Right ventricle myocardium superior (tissue), 1 donor: ENCODE measurements at regions not wholly inside any gene's neighbourhood (a gene's known extent, or its start where the extent isn't known, plus 50 kb on each side); places are given as distances from the start of the nearest gene placed in this dataset.
A peak's percentile ranks its signal among the peaks of the same experiment; 100 is the strongest.

Source experiments
- ATAC-seq: fragments of 200-7000 bp; cut with Tn5 transposase; one replicate; pipeline ENCODE4 v1.9.1; 2020; ENCODE audit warnings: mild to moderate bottlenecking; ENCODE audit not compliant: poor library complexity
- DNase-seq: peaks from one replicate; pipeline ENCODE4 v3.0.0-alpha.2; 2020
- intact Hi-C: fragments of 100-400 bp; cut with DNase I; formaldehyde crosslinking; loops from one replicate; pipeline ENCODE4 v1.11.2; 2022
- donor health status: DM: no; HTN: yes; CAD: no; lungs with severe emphysema.

DNA sequence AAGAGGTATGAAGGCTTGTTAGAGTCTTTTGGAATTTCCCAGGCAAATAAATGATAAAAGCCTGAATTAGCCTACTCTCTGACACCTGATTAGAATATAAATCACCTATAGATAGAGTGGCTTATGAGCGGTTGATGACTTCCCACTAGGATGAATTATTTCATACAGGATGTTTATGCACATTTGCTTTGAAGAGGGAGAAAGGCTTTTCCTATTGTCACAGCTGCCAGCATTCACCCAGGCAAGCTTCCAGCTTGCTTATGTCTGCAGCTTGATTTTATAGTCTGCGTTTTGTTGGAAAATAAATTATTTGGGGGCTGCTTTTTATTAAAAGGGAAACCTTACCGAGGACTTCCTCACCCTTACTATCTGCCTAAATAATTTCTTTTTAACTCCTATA lies 51.3 kb upstream of the EIF2S2 start:
- intact Hi-C loops, result no loop called here
- DNase-seq, result no peak
- ATAC-seq, result no peak

DNA sequence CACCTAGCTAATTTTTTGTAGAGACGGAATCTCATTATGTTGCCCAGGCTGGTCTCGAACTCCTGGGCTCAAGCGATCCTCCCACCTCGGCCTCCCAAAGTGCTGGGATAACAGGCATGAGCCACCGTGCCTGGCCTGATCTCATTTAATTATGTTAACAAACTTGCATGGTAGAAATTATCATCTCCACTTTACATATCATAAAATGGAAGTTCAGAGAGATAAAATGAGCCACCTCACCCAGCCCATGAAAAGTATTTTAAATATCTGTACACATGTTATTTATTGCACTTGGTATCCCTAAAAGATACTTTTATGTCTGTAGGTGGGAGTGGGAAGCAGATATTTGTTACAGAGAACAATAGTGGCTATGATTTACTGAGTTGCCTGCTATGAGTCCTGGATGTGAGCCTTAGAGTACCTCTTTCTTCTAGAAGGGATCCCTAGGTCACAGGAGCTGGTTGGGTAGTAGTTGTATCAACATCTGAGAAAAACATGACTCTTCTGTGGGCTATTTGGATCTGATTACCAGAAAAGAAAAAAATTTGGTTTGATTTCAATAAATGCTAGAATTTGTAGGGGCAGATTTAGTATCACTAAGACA lies 52.4 kb upstream of the EIF2S2 start:
- DNase-seq (no peak), ATAC-seq (no peak)
- intact Hi-C loops, result no loop called here

DNA sequence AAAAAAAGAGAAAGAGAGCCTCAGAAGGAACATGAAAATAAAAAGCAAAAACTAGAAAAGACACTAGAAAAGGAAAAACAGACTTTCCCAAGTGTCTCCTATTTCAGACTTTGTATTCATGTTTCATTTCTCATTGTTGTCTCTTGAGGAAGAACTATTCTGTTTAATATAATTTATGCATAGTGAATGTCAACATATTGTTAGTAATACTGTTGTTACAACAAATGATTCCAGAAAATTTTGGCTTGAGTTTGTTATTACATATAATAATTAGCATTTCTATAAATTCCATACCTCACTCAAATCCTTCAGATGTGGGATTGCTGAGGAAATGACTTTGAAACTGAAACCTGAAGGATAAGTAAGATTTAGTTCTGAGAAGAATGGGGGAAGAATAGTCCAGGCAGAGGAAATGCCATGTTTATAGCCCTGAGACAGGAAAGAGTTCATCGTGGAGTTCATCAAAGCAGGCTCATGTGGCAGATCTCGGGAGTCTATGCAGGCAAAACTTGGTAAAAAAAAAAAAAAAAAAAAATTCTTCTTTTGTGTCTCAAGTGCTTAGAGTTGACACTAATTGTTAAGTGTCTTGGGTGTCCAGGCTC lies 53.1 kb upstream of the EIF2S2 start:
- DNase-seq, result no peak
- intact Hi-C loops, result no loop called here
- no peak for ATAC-seq

DNA sequence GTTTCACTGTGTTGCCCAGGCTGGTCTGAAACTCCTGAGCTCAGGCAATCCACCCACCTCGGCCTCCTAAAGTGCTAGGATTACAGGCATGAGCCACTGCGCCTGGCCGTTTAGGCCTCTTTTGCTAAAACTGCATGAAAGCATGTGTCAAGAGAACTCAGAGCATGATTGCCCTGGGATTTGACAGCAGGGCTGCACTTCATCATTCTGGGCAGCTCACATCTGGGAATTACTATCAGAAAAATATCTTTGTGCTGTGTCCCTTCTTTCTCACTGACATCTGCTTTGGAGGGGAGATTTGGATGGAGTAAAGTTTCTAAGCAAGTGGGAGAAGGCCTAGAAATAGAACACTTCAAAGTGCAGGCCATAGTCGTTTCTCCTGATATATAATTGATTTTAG lies 59.6 kb upstream of the EIF2S2 start:
- intact Hi-C loops, result loop anchor here (10.0 kb wide), 1 partner anchor 873 kb away; no protein-coding TSS in a partner anchor
- DNase-seq, result no peak
- no peak for ATAC-seq

DNA sequence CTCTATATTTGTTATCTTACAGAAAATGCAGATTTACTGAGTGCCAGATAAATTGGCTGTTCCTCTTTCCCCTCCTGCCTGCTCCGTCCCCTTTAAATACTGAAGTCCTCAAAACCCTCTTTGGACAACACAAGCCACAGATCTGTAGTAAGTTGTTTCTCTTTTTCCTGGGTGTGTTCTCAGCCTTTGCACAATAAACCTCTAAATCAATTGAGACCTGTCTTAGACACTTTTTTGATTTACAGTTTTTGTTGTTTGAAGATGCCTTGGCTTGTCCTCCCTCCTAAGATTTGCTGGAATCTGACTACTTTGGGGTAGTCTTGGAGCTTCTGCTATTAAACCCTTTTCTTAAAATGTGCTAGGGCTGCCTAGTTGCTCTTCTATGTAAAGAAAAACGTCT lies 60.9 kb upstream of the EIF2S2 start:
- no peak for ATAC-seq
- intact Hi-C loops, result loop anchor here (10.0 kb wide), 1 partner anchor 872 kb away; no protein-coding TSS in a partner anchor

DNA sequence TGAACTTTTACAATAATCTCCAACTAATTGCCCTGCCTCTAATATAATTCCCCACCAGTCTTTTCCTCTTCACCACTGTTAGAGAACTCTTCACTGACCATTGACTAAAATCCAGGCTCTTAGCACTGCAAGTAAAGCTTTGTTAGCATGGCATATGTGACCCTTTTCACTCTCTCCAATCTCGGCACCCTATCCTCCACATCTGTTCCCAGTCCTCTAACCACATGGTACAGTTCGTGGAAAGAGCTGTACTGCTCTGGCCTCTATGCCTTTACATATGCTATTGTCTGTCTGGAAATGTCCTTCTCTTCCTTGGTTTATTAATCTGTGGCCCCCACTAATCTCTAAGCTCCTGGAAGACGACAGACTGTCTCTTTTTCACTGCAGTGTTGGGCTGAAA lies 63.0 kb upstream of the EIF2S2 start:
- no peak for ATAC-seq
- intact Hi-C loops, result loop anchor here (10.0 kb wide), 1 partner anchor 870 kb away; no protein-coding TSS in a partner anchor
- DNase-seq, result no peak

More for the DNA sequence above, 60.9 kb upstream of the EIF2S2 start:
- DNase-seq, result no peak

DNA sequence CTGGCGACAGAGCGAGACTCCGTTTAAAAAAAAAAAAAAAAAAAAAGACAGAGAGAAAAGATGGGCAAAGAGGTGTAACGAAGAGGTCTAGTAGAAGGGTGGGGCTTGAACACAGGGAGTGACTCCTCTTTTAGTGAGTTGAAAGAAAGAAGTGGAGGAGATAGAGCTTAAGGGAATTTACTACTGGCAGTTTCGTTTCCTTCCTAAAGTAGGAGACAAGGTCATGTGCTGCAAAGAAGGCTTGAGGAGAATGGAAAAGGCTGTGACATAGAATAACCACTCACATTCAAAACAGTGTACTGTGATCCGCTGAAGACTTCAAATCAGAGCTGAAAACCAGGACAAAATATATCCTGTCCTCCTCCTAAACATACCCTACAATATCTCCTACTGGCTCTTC lies 63.8 kb upstream of the EIF2S2 start:
- no peak for DNase-seq
- intact Hi-C loops, result loop anchor here (10.0 kb wide), 1 partner anchor 869 kb away; no protein-coding TSS in a partner anchor
- ATAC-seq, result no peak

DNA sequence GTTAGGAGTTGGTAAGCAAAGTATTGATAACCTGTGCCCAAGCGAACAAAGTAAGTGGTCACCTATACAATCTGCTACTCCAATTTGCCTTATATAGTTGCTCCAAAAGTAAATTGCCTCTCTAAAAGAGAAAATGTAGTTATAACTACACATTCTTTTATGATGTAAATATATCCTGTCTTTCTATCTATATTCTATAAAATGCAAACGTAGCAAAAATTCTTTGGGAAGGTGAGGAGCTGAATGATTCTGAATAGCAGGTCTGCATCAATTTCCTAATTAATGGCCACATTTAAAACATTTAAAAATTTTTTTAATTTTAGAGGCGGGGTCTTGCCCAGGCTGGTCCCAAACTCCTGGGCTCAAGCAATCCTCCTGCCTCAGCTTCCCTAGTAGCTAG lies 64.2 kb upstream of the ASIP start:
- ATAC-seq (no peak), DNase-seq (no peak)
- intact Hi-C loops, result loop anchor here (10.0 kb wide), 1 partner anchor 868 kb away; no protein-coding TSS in a partner anchor

DNA sequence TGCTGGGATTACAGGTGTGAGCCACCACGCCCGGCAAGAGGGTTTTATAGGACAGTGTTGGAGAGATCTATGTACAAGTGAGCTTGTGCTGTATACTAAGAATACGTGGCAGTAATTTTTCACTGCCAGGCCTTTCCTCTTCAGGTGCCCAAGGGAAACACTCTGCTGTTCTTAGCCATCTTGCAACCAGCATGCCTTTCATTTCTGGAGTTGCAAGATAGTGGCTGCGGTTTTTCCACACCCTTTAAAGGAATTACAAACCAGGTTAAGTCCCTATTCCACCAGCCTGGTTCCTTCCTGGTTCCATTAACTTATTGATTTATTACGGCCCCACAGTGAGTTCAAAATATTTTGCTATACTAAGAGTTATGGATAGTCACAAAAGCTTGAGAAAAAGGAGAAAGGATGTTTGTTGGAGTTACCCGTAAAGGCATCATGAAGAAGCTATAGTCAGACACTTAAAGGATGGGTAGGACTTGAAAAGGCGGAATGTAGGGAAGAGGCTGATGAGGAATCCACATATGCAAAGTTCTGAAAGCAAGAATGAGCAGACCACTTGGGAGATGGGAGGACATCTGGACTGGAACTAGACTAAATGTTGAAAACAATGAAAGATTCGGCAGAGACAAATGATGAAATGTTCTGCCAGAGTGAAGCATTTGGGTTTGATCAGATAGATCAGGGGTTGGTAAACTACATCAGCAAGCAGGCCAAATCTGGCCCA lies 61.4 kb upstream of the ASIP start:
- ATAC-seq, result no peak
- intact Hi-C loops, result loop anchor here (10.0 kb wide), 1 partner anchor 865 kb away; no protein-coding TSS in a partner anchor
- no peak for DNase-seq

DNA sequence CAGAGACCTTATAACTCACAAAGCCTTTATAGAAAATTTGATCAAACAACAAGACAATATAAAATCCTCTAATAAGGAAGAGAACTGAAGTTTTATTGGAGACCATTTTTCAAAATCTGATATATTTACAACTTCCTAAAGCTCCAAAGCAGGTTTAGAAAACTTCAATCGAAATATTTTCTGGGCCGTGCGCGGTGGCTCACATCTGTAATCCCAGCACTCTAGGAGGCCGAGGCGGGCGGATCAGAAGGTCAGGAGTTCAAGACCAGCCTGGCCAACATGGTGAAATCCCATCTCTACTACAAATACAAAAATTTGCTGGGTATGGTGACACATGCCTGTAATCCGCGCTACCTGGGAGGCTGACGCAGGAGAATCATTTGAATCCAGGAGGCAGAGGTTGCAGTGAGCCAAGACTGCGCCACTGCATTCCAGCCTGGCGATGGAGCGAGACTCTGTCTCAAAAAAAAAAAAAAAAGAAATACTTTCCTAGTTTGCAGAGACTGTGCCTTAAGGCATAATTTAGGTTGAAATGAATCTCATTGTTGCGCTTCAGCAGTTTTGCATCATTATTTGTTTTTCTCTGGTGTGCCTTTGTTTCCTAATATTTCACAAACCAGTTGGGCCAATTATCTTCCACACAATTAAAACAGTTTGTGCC lies 60.6 kb upstream of the ASIP start:
- DNase-seq (no peak), ATAC-seq (no peak)
- intact Hi-C loops, result no loop called here

DNA sequence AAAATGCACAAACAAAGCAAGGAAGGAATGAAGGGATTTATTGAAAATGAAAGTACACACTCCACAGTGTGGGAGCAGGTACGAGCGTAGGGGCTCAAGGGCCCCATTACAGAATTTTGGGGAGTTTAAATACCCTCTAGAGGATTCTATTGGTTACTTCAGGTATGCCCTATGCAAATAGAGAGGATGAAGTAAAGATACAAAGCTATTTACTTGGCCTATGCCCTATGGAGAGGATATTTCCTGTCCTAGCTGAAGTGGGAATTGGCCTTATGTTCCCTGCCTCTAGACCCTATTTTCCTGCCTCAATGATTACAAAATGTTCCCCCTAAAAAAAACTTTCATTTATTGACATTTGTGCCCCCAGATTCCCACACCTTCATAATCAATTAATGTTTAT lies 59.7 kb upstream of the ASIP start:
- DNase-seq, result no peak
- intact Hi-C loops, result no loop called here
- no peak for ATAC-seq

DNA sequence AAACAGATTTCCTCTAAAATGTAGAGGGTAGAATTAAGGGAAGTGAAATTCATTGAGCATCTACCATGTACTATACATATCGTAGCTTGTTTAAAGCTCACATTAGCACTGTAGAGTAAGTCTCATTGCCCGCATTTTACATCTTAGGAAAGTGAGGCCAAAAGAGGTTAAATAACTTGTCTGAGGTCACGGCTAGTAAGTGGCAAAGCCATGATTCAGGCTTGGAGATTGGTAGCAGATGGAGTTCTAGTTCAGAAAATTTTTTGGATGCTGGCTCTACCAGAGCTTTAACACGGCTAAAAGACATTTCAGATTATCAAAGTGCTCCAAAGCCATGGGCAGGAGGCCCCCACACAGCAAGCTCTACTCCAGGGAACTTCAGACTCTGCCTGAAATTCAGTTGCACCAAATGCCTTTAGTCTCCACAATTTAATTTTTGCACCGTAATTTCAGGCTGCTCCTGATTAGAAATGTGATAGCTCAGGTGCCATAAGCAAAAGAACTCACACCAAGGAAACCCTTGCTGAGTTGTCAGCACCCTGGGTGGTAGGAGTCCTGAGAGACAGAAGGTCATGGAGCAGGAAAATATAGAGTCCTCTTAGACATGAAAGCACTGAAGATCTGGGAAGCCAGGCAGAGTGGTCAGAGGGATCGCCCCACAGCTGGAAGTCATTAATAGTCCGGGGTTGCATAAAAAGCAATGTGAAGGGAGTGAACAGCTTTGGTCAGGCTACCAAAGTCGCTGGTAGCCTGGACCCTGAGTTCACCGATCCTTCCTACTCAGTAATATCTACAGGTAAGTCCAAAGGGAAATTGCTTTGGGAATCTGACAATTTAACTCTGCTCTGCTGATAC lies 55.2 kb upstream of the ASIP start:
- no peak for ATAC-seq
- intact Hi-C loops, result no loop called here

DNA sequence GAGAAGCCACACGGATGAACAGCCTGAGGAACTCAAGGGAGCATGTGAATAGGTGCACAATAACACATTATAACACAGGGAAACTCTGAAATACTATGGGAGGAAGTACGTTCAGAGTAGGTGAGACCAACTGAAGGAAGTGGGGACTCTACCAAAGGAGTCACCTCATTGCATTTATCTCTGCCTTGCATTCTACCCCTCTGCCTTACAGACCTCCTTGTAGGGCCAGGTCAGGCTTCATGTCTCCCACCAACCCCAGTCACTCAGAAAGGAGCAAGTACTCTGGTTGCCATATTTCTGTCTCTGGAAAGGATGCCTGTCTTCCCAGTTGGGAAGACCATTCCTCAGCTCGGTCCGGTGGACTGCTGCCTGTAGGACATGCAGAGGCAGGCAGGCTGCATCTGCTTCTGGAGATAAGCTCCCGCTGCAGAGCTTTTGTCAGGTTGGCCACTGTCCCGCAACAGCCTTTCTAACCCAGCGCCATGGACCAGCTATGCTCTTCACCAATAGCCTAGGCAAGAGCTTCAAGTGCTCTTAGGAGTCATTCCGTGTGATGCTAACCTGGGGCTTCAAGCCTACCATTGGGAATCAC lies 51.6 kb upstream of the ASIP start:
- ATAC-seq (no peak), DNase-seq (no peak)
- intact Hi-C loops, result no loop called here

More for the DNA sequence above, 55.2 kb upstream of the ASIP start:
- DNase-seq, result no peak

DNA sequence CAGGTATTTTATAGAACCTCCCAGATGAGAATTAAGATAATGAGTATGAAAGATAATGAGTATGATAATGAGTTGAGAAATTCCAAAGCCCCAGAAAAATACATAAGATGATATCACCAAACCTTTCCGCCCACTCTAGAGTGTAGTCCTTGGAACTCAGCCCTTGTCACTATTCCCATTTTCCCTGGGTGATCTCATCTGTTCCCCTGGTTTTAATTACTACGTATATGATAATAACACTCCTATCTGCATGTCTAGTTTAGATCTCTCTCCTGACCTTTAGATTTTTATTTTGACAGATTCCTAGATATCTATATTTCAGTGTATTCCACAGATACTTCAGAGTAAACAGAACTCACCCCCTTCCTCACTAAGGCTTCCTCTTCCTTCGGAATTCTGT lies 51.0 kb upstream of the ASIP start:
- ATAC-seq (no peak), DNase-seq (no peak)
- intact Hi-C loops, result no loop called here

DNA sequence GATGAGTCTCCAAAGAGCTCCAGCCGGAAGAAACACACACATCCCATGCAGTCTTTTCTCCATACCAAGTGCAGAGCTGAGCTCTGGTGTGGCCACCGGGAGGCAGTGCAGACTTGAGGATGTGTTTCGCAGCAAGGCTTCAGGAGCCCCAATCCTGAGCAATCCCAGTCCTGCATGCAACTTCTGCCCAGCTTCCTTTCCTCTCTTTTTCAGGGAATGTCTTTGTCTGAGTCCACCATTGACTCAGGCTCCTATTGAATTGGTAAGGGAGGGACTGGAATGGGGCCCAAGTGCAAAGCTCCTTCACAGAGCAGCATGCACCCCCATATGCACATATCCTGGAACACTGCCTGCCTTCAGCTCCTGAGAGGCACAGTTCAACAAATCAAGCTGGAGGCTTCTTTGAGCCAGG lies 50.5 kb upstream of the ASIP start:
- peak; percentile 95 for ATAC-seq
- DNase-seq, result peak; percentile 75
- intact Hi-C loops, result no loop called here
